HG02885 (cell line): ENCODE measurements at regions not wholly inside any gene's neighbourhood (a gene's known extent, or its start where the extent isn't known, plus 50 kb on each side); places are given as distances from the start of the nearest gene placed in this dataset.
"Not testable (repeated sequence)": the region's sequence is repeated elsewhere in the genome, so short reads cannot be mapped to it uniquely, and the experiment has no call there.

Experiments
- ATAC-seq: cut with Tn5 transposase; IDR thresholded peaks from one replicate; pipeline ENCODE4 v1.9.1; 2021; ENCODE audit warnings: mild to moderate bottlenecking; ENCODE audit not compliant: unreplicated experiment, poor library complexity

- no peak for ATAC-seq
These were observed 51.4 kb downstream of the SLC41A2 start for GRCh38 chr12:104906695-104907094.

- ATAC-seq, result not testable (repeated sequence)
These were observed 52.6 kb downstream of the SLC41A2 start for GRCh38 chr12:104905446-104905845.

GRCh38 chr12:104903648-104904423 lies 54.3 kb downstream of the SLC41A2 start:
- no peak for ATAC-seq

- no peak for ATAC-seq
These were observed 56.0 kb downstream of the SLC41A2 start for GRCh38 chr12:104902125-104902524.

GRCh38 chr12:104896710-104897109 lies 61.4 kb downstream of the SLC41A2 start:
- no peak for ATAC-seq

GRCh38 chr12:104896146-104896545 lies 61.9 kb downstream of the SLC41A2 start:
- ATAC-seq, result no peak

- no peak for ATAC-seq
These were observed 62.7 kb downstream of the SLC41A2 start for GRCh38 chr12:104895415-104895814.

GRCh38 chr12:104890476-104891096 lies 67.5 kb downstream of the SLC41A2 start:
- ATAC-seq, result no peak

- no peak for ATAC-seq
These were observed 68.4 kb downstream of the SLC41A2 start for GRCh38 chr12:104889735-104890134.

- ATAC-seq, result no peak
These were observed 69.2 kb downstream of the SLC41A2 start for GRCh38 chr12:104888892-104889291.

- no peak for ATAC-seq
These were observed 69.6 kb downstream of the SLC41A2 start for GRCh38 chr12:104888481-104888880.

GRCh38 chr12:104887452-104887851 lies 70.6 kb downstream of the SLC41A2 start:
- ATAC-seq, result no peak

- ATAC-seq, result no peak
These were observed 71.4 kb downstream of the SLC41A2 start for GRCh38 chr12:104886418-104887401.

GRCh38 chr12:104878858-104879257 lies 79.2 kb downstream of the SLC41A2 start:
- ATAC-seq, result not testable (repeated sequence)

GRCh38 chr12:104877103-104877705 lies 80.9 kb downstream of the SLC41A2 start:
- ATAC-seq, result no peak

GRCh38 chr12:104873374-104873773 lies 84.7 kb downstream of the SLC41A2 start:
- ATAC-seq, result no peak

- ATAC-seq, result no peak
These were observed 87.3 kb downstream of the SLC41A2 start for GRCh38 chr12:104870797-104871196.

GRCh38 chr12:104866291-104866690 lies 91.8 kb downstream of the SLC41A2 start:
- ATAC-seq, result no peak

- peak; percentile 66 for ATAC-seq
These were observed 93.0 kb downstream of the SLC41A2 start for GRCh38 chr12:104865080-104865479.

- ATAC-seq, result no peak
These were observed 93.4 kb downstream of the SLC41A2 start for GRCh38 chr12:104864668-104865067.
